ENCODE measurements at regions not wholly inside any gene's neighbourhood (a gene's known extent, or its start where the extent isn't known, plus 50 kb on each side); places are given as distances from the start of the nearest gene placed in this dataset.

DNA sequence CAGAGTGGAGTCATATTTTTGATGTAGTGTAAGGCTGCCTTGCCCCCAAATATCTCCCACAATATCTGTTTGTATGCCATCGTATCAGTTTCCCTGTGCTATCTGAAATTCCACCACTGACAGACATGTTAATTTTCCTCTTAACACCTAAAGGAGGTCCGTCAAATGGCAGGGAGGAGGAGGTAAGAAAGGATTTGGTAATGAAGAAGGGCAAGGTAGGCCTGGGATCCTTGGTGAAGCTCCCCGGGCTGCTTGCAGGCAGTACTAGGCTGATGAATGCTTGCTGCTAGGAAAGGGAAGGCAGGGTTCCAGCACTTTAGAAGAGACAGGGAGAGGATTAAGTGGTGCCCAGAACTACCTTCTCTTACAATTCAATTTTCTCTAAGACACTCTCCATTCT, 402.4 kb upstream of the ZP4 start:
- TF ChIP-seq TAF1 (IDR thresholded peaks at IDR 0.05; ENCODE audit: low read depth, low read length): no peak
- no peak for TF ChIP-seq POLR2A (IDR thresholded peaks at IDR 0.05; ENCODE audit: low read depth, low read length)
- TF ChIP-seq POLR2AphosphoS5 (IDR thresholded peaks at IDR 0.05; ENCODE audit: low read depth, low read length): no peak

All from GM12891 (cell line).